GM18498 (cell line): ENCODE measurements at regions not wholly inside any gene's neighbourhood (a gene's known extent, or its start where the extent isn't known, plus 50 kb on each side); places are given as distances from the start of the nearest gene placed in this dataset.
"Not testable (repeated sequence)": the region's sequence is repeated elsewhere in the genome, so short reads cannot be mapped to it uniquely, and the experiment has no call there.

Source experiments
- ATAC-seq: cut with Tn5 transposase; IDR thresholded peaks from one replicate; pipeline ENCODE4 v1.9.1; 2021; ENCODE audit warnings: mild to moderate bottlenecking, moderate library complexity; ENCODE audit not compliant: unreplicated experiment

GRCh38 chr6:117761610-117762009 is 86.3 kb downstream of the NUS1 start:
- ATAC-seq = no peak

DNA sequence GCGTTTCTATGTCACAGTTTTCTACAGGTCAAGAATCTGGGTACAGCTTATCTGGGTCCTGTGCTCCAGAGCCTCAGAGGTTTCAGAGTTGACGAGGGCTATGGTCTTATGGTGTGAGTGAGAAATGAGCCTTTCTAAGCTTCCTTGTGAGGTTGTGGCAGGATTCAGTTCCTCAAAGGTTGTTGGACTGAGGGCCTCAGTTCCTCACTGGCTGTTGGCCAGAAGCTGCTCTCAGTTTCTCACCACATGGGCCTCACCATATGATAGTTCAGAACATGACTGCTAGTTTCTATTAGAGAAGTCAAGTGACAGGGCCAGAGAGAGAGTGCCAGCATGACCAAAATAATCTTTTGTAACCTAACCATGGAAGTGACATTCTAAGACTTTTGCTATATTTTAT is 96.1 kb downstream of the NUS1 start:
- peak; percentile 97 for ATAC-seq

DNA sequence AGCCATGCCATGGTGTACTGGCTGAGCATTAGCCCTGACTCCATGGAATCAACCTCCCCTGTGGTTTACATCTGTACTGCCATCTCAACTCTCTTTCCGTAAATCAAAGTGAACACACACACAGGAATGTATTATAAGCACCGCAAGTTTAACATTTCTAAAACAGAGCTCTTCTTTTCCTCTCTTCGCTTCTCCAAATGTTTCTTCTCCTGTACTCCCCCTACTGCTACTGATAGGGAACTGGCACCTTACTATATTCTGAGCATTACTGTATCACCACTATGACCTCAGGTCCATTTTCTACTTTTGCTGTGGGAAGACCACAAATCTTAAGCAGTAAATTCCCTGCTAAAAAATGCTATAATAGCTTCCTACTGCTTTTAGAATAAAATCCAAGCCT is 101.2 kb downstream of the NUS1 start:
- ATAC-seq = no peak

- ATAC-seq = no peak
Observed at GRCh38 chr6:117781550-117781949, 106.3 kb downstream of the NUS1 start.

- no peak for ATAC-seq
Observed at GRCh38 chr6:117783279-117783678, 108.0 kb downstream of the NUS1 start.

GRCh38 chr6:117791012-117791411 is 115.7 kb downstream of the NUS1 start:
- ATAC-seq = no peak

DNA sequence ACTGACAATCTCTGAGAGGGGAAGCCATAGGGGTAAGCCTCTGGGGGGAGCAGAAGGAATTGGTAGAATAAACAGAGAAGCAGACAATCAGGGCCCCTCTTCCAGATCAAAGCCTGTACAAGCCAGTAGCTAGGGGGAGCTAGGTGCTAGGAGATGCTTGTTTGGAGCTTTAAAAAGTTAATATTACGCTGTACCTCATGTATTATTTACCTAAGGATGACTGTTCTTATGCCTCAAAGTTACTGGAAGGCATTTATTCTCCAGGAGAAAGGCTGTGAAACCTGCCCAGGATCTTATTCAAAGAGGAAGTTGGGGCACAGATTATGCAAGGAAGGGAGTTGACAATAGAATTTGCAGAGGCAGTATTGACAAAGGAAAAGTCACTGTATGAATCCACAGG is 111.8 kb upstream of the SLC35F1 start:
- ATAC-seq = no peak

DNA sequence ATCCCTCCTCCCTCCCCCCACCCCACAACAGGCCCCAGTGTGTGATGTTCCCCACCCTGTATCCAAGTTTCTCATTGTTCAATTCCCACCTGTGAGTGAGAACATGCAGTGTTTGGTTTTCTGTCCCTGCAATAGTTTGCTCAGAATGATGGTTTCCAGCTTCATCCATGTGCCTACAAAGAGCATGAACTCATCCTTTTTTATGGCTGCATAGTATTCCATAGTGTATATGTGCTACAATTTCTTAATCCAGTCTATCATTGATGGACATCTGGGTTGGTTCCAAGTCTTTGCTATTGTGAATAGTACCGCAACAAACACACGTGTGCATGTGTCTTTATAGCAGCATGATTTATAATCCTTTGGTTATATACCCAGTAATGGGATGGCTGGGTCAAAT is 108.2 kb upstream of the SLC35F1 start:
- not testable (repeated sequence) for ATAC-seq

GRCh38 chr6:117810269-117810668 is 96.8 kb upstream of the SLC35F1 start:
- no peak for ATAC-seq

DNA sequence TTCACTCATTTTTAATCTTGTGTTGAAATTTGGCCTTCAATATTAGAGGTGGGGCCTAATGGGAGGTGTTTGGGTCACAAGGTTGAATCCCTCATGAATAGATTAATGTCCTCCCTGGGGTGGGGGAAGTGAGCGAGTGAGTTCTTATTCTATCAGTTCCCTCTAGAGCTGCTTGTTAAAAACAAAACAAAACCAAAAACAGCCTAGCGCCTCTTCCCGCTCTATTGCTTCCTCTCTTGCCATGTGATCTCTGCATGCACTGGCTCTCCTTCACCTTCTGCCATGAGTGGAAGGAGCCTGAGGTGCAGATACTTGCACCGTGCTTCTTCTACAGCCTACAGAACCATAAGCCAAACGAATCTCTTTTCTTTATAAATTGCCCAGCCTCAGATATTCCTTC is 89.6 kb upstream of the SLC35F1 start:
- ATAC-seq = no peak

- ATAC-seq = no peak
Observed at GRCh38 chr6:117817992-117818391, 89.1 kb upstream of the SLC35F1 start.

DNA sequence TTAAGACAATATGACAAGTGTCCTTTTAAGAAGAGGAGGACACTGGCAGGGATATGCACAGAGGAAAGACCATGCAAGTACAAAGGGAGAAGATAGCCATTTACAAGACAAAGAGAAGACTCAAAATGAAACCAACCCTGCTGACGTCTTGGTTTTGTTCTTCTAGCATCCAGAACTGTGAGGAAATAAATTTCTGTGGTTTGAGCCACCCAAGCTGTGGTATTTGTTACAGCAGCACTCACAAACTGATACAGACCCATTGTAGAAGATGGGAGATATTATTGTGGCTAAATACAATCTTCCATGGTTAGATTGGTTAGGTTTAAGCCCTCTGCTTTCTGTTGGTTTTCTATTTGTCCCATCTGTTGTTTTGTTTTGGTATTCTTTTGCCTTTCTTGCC is 88.6 kb upstream of the SLC35F1 start:
- ATAC-seq = no peak

DNA sequence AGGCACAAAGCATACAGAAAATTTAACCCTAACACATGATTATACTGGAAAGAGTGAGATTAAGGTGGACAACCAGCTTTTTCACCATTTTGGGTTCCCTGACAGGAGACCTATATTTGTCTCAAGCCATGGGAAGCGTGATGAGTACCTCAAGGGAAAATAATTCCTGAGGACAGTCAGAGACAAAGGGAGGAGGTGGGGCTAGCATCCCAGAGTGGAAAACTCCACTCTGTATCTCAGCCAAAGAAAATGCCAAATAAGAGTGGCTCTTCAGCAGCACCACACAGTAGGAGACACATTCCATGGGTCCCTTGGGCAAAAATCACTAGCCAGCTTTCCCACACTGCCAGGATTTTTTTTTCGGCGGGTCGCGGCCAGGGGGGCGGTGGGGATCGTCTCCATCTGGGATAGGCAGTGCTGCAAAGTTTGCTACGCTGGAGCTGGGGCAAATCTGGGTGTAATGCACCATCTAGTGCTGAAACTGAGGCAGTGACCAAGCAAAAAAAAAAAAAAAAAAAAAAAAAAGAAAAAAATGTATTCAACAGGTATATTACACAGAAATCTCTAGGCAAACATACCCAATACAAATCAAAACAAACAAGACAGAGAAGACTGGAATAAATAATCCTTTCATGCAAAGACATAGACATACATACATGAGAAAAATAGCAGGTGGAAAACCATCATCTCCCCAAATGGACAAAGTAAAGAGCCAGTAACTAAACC is 77.3 kb upstream of the SLC35F1 start:
- peak; percentile 54 for ATAC-seq

- ATAC-seq = no peak
Observed at GRCh38 chr6:117837261-117837660, 69.8 kb upstream of the SLC35F1 start.

- no peak for ATAC-seq
Observed at GRCh38 chr6:117840541-117840983, 66.5 kb upstream of the SLC35F1 start.

- ATAC-seq = no peak
Observed at GRCh38 chr6:117847912-117848311, 59.2 kb upstream of the SLC35F1 start.

DNA sequence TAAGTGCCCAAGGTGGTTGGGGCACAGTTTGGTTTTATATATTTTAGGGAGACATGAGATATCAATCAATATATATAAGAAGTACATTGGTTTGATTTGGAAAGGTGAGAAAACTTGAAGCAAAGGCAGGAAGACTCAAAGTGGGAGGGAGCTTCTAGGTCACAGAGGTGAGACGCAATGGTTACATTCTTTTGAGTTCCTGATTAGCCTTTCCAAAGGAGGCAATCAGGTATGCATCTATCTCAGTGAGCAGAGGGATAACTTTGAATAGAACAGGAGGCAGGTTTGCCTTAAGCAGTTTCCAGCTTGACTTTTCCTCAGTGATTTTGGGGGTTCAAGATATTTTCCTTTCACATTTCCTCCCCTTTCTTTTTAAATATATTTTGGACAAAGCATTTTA is 58.0 kb upstream of the SLC35F1 start:
- ATAC-seq = no peak
